CD4-positive, alpha-beta T cell treated with Interleukin-4 for 1 hour (primary cell): ENCODE measurements at regions not wholly inside any gene's neighbourhood (a gene's known extent, or its start where the extent isn't known, plus 50 kb on each side); places are given as distances from the start of the nearest gene placed in this dataset.
A peak's percentile ranks its signal among the peaks of the same experiment; 100 is the strongest.

Experiments
- DNase-seq, 2 donors: peaks; one replicate each; pipeline ENCODE4 v3.0.0-alpha.2; 2020 to 2022

DNA sequence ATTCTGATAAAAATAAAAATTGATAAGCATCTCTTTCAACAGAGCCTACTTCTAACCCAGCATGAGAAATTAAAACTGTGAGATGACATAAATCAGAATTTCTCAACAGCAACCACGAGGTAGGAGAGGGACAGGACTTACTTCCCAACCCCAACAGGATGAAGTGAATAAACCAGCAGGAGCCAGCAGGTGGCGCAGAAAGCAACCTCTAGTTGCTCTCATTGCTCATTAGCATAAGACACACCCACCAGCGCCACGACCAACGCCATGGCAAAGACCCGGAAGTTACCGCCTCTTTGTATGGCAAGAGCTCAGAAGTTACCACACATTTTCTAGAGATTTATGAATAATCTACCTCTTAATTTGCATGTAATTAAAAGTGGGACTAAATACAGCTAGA, 189.4 kb upstream of the CDH8 start:
- DNase-seq, result peak in 1 of 2 donors; percentile 7

- DNase-seq, result no peak
Observed at GRCh38 chr16:62224646-62225209, 188.5 kb upstream of the CDH8 start.

DNA sequence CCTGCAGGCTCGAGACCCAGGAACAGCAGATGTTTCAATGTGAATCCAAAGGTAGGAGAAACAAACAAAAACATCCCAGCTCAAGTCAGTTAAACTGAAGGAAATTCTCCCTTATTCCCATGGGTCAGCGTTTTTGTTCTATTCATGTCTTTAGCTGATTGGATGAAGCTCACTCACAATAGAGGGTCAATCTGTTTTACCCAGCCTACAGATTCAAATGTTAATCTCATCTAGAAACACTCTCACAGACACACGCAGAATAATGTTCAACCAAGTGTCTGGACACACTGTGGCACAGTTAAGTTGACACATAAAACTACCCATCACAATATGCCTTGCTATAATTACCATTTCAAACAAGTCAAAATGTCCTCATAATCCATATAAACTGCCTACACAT, 180.6 kb upstream of the CDH8 start:
- DNase-seq, result no peak

DNA sequence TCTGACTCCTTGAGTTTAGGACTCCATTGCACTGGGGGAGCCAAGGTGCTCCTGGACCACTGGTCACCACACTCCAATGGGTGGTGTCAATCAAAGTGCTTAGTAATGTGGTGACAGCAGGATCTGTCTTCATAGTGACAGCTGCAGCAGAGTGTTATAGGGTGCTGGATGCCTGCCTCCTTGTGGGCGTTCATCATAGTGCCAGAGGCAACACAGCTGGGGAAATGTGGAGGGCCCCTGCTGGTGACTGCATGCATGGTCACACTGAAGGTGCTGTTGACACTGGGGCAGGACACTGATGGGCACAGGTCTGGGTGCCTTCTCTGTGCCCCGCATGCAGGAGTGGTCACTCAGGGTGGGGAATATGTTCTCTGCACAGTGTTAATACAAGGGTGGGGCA, 177.5 kb upstream of the CDH8 start:
- no peak for DNase-seq

- no peak for DNase-seq
Observed at GRCh38 chr16:62208934-62209333, 172.7 kb upstream of the CDH8 start.

GRCh38 chr16:62205459-62205858, 169.2 kb upstream of the CDH8 start:
- DNase-seq, result no peak

DNA sequence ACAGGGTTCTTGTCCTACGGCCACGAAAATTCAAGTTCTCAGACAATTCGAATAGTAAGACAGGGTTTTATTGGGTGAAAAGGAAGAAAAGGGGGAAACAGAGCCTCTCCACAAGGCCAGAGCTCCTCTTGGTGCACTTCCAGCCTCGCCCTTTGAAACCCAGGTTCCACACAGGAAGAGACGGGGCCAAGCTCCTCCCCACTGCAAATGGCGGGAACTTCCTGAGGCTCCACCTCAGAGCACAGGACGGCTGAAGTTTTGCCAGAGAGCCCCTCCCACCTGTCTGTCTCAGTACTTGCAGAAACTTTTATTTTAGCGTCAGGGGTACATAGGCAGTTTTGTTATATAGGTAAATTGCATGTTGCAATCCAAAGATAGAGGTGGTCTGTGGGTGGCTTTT, 165.7 kb upstream of the CDH8 start:
- DNase-seq, result no peak

DNA sequence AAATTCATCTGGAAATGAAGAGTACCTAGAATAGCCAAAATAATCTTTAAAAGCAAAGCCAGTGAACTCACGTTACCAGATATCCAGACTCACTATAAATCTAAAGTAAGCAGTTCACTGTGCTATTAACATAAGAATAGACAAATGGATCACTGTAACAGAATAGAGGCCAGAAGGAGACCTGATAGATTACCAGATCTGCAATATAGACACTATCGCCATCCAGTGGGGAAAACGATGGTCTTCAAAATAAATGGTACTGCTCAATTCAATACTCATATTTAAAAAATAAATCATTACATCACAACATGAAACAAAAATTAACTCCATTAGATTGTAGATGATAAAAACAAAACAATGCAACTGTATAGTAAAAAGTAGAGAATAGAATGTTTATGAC, 158.6 kb upstream of the CDH8 start:
- DNase-seq, result no peak

DNA sequence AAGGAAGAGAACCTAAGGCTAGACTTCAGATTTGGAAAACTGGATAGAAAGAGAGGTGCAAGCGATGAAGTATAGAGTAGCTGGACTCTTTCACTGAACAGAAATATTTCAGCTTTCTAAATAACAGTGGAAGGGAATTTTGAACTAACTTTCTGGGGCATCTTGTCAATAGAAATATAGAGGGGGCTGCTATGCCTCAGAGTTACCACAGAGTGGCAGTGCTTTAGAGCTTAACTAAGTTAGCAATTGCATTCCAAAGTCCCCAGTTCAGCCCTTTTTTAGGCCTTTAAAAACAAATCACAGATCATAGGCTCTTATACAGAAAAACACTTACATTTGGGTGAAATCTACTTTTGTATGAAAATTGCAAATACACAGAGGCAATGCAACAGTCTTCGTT, 154.2 kb upstream of the CDH8 start:
- DNase-seq, result no peak

DNA sequence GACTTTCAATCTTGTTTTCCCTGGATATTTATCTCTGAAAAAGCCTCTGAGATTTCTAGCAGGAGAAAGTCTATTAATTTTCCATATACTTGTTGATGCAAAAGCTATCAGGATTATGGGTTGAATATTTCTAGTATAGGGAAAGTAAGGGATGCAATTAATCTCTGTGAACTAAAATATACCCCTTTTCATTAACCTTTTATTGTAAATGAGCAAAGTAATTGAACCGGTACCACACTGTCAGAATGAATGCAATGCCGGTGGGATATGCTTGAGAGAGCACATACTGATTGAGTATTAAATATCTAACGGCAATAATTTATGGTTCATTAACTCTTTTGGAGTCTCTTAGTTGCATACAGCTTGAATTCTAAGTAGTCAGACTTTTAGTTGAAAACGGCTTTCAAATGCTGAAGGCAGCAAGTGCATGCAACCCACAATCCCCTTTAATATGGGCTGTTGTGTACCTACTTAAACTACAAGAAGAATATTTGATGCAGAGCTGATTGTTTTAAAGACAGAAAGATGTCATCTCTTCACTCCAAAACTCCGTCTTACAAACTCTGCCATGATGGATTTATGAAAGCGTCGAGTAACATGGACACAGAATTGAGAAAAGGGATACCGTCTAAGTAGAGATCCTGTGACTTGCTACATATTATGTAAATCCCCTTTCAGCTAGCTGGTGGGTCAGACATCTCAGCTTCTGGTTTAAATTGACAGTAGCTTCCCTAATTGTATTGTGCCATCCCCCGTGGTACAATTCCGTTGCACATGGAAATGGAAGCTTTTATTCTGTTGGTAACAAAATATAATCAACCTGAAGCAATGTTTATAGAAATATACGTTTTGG, 141.3 kb upstream of the CDH8 start:
- no peak for DNase-seq

GRCh38 chr16:62170642-62171041, 134.4 kb upstream of the CDH8 start:
- DNase-seq, result no peak

DNA sequence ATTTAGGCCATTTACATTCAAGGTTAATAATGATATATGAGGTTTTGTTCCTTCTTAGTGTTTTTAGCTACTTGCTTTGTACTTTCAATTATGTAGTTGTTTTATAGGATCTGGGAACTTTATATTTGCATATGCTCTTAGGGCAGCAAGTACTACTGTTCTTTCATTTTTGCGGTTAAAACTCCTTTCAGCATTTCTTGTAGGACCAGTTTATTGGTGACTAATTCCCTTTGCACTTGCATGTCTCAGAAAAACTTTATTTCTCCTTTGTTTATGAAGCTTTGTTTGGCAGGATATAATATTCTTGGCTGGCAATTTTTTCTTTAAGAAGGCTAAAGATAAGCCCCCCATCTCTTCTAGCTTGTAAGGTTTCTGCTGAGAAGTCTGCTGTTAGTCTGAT, 131.3 kb upstream of the CDH8 start:
- DNase-seq, result no peak

- DNase-seq, result no peak
Observed at GRCh38 chr16:62157544-62157943, 121.3 kb upstream of the CDH8 start.

DNA sequence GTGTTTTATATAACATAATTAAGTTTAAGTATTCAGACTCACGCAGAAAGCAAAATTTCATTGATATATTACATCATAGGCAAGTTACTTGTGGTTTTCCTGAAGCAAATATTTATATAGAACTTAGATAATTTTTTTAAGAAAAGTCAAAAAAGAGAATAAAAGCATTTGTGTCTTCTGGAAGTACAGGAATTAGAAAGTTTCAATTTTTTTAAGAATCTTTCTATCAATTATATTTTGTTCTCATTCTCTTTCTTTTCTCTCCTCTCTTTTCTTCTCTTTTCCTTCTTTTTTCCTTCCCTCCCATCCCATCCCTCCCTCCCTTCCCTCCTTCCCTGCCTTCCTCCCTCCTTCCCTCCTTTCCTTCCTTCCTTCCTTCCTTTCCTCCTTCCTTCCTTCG, 120.7 kb upstream of the CDH8 start:
- no peak for DNase-seq

- DNase-seq, result no peak
Observed at GRCh38 chr16:62149631-62150030, 113.4 kb upstream of the CDH8 start.

- no peak for DNase-seq
Observed at GRCh38 chr16:62137996-62138395, 101.8 kb upstream of the CDH8 start.

- no peak for DNase-seq
Observed at GRCh38 chr16:62135911-62136310, 99.7 kb upstream of the CDH8 start.

GRCh38 chr16:62135446-62135845, 99.2 kb upstream of the CDH8 start:
- no peak for DNase-seq

DNA sequence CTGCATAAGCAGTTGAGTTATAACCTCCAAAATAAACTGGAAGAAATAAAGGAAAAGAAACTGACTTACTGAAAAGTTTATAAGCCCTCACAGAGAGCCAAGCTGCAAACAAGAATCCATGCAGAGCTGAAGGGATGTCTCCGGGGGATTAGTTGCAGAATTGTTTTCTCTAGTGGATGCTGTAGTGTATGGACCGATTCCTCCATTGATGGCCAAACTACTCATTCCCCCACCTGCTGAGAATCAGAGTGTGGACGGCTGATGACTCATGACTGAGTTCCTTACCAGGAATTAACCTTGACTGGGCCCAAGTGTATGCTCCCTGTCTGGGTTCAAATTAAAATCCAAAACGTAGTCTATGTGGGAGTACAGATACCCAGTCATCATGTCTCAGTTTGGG, 93.9 kb upstream of the CDH8 start:
- DNase-seq, result no peak

DNA sequence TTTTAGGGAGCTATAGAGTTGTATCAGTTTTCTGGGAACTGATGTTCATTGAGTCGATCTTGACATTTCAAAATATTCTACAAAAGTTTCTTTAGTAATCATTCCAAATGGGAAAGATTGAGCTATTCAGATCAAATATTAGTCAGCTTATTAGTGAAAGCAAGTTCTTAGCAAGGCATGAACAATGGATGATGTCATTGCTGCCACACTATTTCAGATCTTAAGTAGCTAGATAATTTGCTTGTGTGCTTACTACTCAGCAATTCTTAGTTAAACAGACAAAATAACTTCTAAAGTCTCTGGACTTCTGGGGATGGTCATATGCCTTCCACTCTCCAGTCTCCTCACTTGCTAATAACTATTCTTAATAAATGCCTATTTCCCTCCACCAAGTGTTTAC, 69.0 kb upstream of the CDH8 start:
- DNase-seq, result no peak

GRCh38 chr16:62102588-62102987, 66.3 kb upstream of the CDH8 start:
- DNase-seq, result no peak

- no peak for DNase-seq
Observed at GRCh38 chr16:62100651-62101050, 64.4 kb upstream of the CDH8 start.

GRCh38 chr16:62089715-62090114, 53.5 kb upstream of the CDH8 start:
- DNase-seq, result no peak

GRCh38 chr16:62088731-62089410, 52.6 kb upstream of the CDH8 start:
- no peak for DNase-seq
